GM12874 (cell line): ENCODE measurements at regions not wholly inside any gene's neighbourhood (a gene's known extent, or its start where the extent isn't known, plus 50 kb on each side); places are given as distances from the start of the nearest gene placed in this dataset.

Experiments
- TF ChIP-seq, protein P1 (sequence below): IDR thresholded peaks from 2 replicates; pipeline ENCODE4 v1.5.1; 2011; ENCODE audit warnings: low read depth, mild to moderate bottlenecking, control low read depth, low read length, moderate library complexity; ENCODE audit not compliant: insufficient read depth

- TF ChIP-seq, protein P1, sequence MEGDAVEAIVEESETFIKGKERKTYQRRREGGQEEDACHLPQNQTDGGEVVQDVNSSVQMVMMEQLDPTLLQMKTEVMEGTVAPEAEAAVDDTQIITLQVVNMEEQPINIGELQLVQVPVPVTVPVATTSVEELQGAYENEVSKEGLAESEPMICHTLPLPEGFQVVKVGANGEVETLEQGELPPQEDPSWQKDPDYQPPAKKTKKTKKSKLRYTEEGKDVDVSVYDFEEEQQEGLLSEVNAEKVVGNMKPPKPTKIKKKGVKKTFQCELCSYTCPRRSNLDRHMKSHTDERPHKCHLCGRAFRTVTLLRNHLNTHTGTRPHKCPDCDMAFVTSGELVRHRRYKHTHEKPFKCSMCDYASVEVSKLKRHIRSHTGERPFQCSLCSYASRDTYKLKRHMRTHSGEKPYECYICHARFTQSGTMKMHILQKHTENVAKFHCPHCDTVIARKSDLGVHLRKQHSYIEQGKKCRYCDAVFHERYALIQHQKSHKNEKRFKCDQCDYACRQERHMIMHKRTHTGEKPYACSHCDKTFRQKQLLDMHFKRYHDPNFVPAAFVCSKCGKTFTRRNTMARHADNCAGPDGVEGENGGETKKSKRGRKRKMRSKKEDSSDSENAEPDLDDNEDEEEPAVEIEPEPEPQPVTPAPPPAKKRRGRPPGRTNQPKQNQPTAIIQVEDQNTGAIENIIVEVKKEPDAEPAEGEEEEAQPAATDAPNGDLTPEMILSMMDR: no peak
Observed at GRCh38 chr5:82591021-82591515, 312.9 kb upstream of the RPS23 start.

- TF ChIP-seq, protein P1: no peak
Observed at GRCh38 chr5:82590112-82590511, 312.0 kb upstream of the RPS23 start.

DNA sequence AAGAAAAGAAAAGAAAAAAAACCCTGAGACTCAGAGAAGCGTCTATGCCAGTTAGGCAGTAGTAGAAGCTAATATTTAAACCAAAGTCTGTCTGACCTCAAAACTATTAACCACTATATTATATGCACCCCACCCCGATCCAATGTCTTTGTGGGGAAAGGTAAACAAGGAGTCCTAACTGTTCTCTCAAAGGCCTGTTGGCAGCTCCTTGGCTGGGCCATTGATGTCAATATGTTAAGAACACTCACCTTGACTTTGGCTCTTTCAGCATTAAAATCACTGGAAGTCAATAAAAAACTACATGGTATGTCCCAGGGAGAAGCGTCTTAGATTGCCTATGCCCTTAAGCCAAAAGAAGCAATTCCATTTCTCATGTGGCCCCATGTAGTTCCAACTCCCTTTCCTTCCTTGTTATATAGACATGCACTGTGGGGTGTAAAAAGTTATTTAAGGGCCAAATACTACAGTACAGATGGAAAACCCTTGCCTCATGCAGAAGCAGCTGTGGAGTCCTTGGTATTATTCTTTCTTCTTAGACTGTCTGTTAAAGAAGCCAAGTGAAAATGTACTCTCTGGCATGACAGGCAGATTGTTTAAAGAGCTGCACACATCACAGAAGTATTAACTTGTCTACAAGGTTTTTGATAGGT lies 308.6 kb upstream of the RPS23 start:
- TF ChIP-seq, protein P1: no peak

DNA sequence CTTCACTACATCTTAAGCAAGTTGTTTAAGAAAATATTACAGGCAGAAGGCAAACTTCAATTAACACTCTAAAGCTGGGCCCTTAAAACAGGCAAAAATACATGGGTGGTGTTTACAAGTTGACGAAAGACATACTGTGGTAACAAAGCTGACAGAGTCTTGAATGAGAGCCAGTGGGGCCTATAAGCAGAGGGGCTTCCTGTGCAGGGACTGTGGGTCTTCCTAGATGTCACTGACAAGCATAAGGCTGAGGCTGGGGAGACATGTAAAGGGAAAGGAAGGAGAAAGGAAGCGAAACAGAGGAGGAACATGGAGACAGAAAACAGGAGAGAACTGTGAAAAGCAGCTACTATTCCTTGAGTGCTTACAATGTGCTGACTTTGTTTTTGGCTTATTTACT lies 308.0 kb upstream of the RPS23 start:
- TF ChIP-seq, protein P1: no peak

DNA sequence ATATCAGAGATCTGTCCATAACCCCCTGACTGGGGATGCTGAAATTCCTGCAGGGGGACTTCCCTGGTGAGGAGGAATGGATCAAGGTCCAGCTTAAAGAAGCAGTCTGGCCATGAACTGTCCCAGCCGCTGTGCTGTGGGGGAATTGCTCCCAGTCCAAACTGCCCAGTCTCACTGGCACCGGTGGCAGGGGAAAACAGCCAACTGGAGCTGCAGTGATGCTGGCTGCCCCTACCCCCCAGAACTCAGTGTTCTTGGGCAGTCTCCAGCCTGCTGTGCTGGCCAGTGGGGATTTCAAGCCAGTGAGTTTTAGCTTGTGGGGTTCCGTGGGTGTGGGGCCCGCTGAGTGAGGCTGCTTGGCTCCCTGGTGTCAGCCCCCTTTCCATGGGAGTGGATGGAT lies 306.5 kb upstream of the RPS23 start:
- TF ChIP-seq, protein P1: no peak

- TF ChIP-seq, protein P1: no peak
Observed at GRCh38 chr5:82564963-82565362, 286.8 kb upstream of the RPS23 start.

DNA sequence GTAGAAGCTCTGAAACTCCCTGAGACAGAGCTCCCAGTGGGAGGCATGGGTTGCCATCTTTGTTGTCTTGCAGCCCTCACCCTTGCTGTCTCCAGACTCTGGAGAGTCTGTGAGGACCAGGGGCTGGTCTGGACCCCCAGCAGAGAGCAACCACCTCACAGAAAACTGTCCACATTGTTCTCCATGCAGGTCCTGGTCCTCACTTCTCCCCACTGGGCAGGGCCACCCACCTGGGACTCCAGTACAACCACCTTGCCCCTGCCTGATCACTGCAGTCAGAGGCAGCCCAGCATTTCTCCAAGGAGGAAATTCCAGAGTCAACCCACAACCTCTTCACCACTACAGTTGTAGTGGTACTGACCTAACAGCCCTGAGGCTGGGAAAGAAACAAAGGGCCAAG lies 285.6 kb upstream of the RPS23 start:
- TF ChIP-seq, protein P1: no peak
